22Rv1 (cell line): ENCODE measurements at regions not wholly inside any gene's neighbourhood (a gene's known extent, or its start where the extent isn't known, plus 50 kb on each side); places are given as distances from the start of the nearest gene placed in this dataset.

Source experiments
- H3K27ac ChIP-seq: fragments of 450-650 bp; 2 replicates; pipeline ENCODE4 v1.5.1; 2017
- CTCF ChIP-seq: fragments of 450-650 bp; IDR thresholded peaks from 2 replicates; pipeline ENCODE4 v1.5.1; 2017; ENCODE audit warnings: mild to moderate bottlenecking
- ZFX ChIP-seq: fragments of 450-650 bp; IDR thresholded peaks from 2 replicates; pipeline ENCODE4 v1.6.1; 2017; ENCODE audit warnings: antibody characterized with exemption, borderline replicate concordance

DNA sequence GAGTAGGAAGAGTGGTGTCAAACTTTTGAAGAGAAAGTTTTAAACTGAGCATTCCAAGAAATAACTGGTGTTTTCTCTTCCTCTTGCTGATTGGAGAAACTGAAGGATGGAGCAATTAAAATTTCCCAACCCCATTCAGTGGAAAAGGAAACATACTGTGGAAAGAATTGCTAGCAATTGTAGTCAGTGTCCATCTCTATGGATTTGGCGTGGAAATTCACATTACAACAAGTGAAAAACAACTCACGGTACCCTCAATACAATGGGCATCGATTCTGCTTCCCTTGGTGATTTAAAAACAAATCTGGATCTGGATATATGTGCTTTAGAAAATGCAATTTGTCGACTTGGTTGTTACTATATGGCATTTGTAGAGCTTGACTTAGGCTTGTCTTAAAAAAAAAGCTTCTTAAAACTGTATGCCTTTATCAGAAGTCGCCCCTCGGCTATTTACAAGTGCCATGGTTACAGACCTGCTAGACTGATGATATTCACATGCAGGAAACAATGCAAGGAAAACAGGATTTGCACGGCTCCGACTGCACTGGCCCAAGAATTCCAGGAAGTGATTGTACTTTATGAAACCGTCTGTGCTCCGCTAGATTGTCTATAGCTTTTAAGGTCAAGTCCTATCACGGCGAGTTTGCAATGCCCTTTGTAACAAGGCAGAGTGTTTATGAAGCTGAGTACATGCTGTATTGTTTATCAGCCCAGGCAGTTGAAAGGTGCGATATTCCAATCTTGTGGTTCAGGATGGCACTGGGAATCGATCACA, 131.7 kb upstream of the PHACTR1 start:
- TF ChIP-seq CTCF (no peak), ZFX (no peak)
- H3K27ac ChIP-seq = no peak overlapping the region

- TF ChIP-seq ZFX = no peak
- no peak for TF ChIP-seq CTCF
- no peak overlapping the region for H3K27ac ChIP-seq
These were observed 131.0 kb upstream of the PHACTR1 start for GRCh38 chr6:12585497-12585958.

DNA sequence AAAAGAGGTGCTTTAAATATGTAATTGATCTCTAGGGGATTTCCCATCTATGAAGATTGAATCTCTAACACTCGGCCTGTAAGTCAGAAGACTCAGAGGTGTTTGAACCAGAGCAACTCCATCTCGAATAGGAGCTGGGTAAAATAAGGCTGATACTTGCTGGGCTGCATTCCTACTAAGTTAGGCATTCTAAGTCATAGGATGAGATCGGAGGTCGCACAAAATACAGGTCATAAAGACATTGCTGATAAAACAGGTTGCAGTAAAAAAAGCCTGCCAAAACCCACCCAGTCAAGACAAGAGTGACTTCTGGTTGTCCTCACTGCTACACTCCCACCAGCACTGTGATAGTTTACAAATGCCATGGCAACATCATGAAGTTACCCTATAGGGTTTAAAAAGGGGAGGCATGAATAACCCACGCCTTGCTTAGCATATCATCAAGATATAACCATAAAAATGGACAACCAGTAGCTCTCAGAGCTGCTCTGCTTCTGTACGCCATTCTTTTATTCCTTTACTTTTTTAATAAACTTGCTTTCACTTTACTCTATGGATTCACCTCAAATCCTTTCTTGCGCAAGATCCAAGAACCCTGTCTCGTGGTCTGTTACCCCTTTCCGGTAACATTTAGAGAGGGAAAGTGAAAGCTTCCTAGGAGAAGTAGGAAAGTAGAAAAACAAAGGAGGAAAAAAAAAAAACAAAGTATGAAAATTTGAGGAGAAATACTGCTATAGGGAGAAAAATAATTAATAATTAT, 129.7 kb upstream of the PHACTR1 start:
- no peak for TF ChIP-seq ZFX
- no peak for TF ChIP-seq CTCF
- H3K27ac ChIP-seq = no peak overlapping the region

- H3K27ac ChIP-seq = no peak overlapping the region
- TF ChIP-seq CTCF = no peak
- TF ChIP-seq ZFX = no peak
These were observed 125.7 kb upstream of the PHACTR1 start for GRCh38 chr6:12590901-12591300.

- TF ChIP-seq CTCF = no peak
- TF ChIP-seq ZFX = no peak
- H3K27ac ChIP-seq = no peak overlapping the region
These were observed 123.9 kb upstream of the PHACTR1 start for GRCh38 chr6:12592634-12593033.

GRCh38 chr6:12593771-12594529, 122.6 kb upstream of the PHACTR1 start:
- TF ChIP-seq CTCF (no peak), ZFX (no peak)
- no peak overlapping the region for H3K27ac ChIP-seq

DNA sequence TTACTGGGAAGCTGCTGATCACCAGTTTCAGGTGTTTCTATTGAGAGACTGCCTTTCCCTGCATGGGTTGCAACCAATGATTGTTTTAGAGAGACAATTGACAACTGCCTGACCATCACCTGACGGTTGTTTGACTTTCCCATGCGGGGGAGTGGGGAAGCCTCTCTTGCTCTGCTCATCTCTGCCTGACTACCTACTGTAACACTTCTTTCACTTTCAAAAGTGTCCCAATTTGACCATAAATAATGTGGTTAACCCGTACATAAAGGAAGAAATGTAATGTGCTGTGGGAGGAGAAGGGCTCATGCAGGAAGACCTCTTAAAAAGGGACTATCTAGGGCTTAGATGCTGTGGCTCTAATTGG, 122.1 kb upstream of the PHACTR1 start:
- no peak overlapping the region for H3K27ac ChIP-seq
- TF ChIP-seq ZFX (no peak), CTCF (no peak)
